Endothelial cell of umbilical vein (primary cell): ENCODE measurements at regions not wholly inside any gene's neighbourhood (a gene's known extent, or its start where the extent isn't known, plus 50 kb on each side); places are given as distances from the start of the nearest gene placed in this dataset.

Experiments used
- BruUV-seq: library from RNA; stranded (reverse); fragments of 400-500 nt; replicated peaks from 2 replicates; lab custom pipeline; 2021; lab: Mats Ljungman, UMichigan
- CTCF ChIA-PET: fragments of 300-600, 350-600 bp; sonication (Branson Sonifier 250); formaldehyde crosslinking; loops from one replicate; lab custom pipeline; 2021; ENCODE audit warnings: antibody characterized with exemption, inconsistent platforms; lab: Charles Lee
- POLR2A ChIA-PET: fragments of 300-600, 350-600 bp; sonication (Branson Sonifier 250); formaldehyde crosslinking; loops from one replicate; lab custom pipeline; 2021; ENCODE audit warnings: antibody characterized with exemption, inconsistent platforms; lab: Charles Lee
- DNase-seq: peaks from one replicate; pipeline ENCODE4 v3.0.0-alpha.2; 2011; ENCODE audit warnings: low read depth, low spot score
- FAIRE-seq: peaks from 2 replicates; lab custom pipeline; 2011; peaks lifted over from hg19 to GRCh38; lab: Jason Lieb, UNC
- H2AFZ ChIP-seq: 2 replicates; pipeline ENCODE4 v1.6.0; 2012; ENCODE audit warnings: low read depth, low read length, control low read depth, inconsistent platforms
- H3K27ac ChIP-seq: 2 replicates; pipeline ENCODE4 v1.5.1; 2011; ENCODE audit warnings: low read depth, mild to moderate bottlenecking, control low read depth, low read length, moderate library complexity; ENCODE audit not compliant: insufficient read depth
- H3K27me3 ChIP-seq, 2 experiments: 2 replicates each; pipeline versions ENCODE4 v1.6.0 to v1.6.1; 2011; ENCODE audit warnings: low read length in 2 of 2, mixed read lengths in 1 of 2; ENCODE audit not compliant: control insufficient read depth in 2 of 2, insufficient read depth in 2 of 2
- H3K36me3 ChIP-seq, 2 experiments: 2 replicates in 1 of 2; 3 replicates in 1 of 2; pipeline ENCODE4 v1.5.1; 2011; ENCODE audit warnings: low read length in 2 of 2, mild to moderate bottlenecking in 1 of 2, moderate library complexity in 1 of 2; ENCODE audit not compliant: control insufficient read depth in 2 of 2, insufficient read depth in 2 of 2; ENCODE audit errors: extremely low read depth in 1 of 2
- H3K4me1 ChIP-seq: 3 replicates; pipeline ENCODE4 v1.5.1; 2011; ENCODE audit warnings: mild to moderate bottlenecking, low read length; ENCODE audit not compliant: control insufficient read depth, insufficient read depth; ENCODE audit errors: extremely low read depth
- H3K4me2 ChIP-seq: 2 replicates; pipeline ENCODE4 v1.6.1; 2011; ENCODE audit warnings: low read length, control low read depth, mixed read lengths; ENCODE audit not compliant: insufficient read depth
- H3K4me3 ChIP-seq, 3 experiments: fragments of 200-600 bp in 1 of 3; sonication (generic), shearing (Covaris generic) in 1 of 3; replicated peaks in 1 of 3; 2 replicates each; pipeline ENCODE4 v1.5.1; 2011 to 2016; ENCODE audit warnings: control low read depth in 3 of 3, low read length in 3 of 3, mild to moderate bottlenecking in 2 of 3, inconsistent platforms in 1 of 3, low read depth in 1 of 3, moderate library complexity in 1 of 3; ENCODE audit not compliant: insufficient read depth in 1 of 3
- H3K79me2 ChIP-seq: 2 replicates; pipeline ENCODE4 v1.6.0; 2012; ENCODE audit warnings: low read length, inconsistent platforms; ENCODE audit not compliant: control insufficient read depth, insufficient read depth
- H3K9ac ChIP-seq: replicated peaks from 2 replicates; pipeline ENCODE3; 2011; ENCODE audit warnings: low read length, control low read depth; ENCODE audit not compliant: insufficient read depth; ENCODE audit errors: extremely low read depth
- H3K9me1 ChIP-seq: replicated peaks from 3 replicates; pipeline ENCODE4 v1.6.0; 2011; ENCODE audit warnings: mild to moderate bottlenecking, low read length; ENCODE audit not compliant: control insufficient read depth, insufficient read depth; ENCODE audit errors: extremely low read depth
- H3K9me3 ChIP-seq: replicated peaks from 2 replicates; pipeline ENCODE4 v1.5.1; 2012; ENCODE audit warnings: low read length, inconsistent platforms; ENCODE audit not compliant: control insufficient read depth, insufficient read depth
- H4K20me1 ChIP-seq: replicated peaks from 2 replicates; pipeline ENCODE3; 2011; ENCODE audit warnings: mild to moderate bottlenecking, low read length; ENCODE audit not compliant: control insufficient read depth, insufficient read depth; ENCODE audit errors: extremely low read depth
- EZH2 ChIP-seq: IDR thresholded peaks from 2 replicates; pipeline ENCODE4 v1.6.1; 2012; ENCODE audit warnings: borderline replicate concordance, low read depth, mild to moderate bottlenecking, moderate library complexity, low read length, inconsistent platforms; ENCODE audit not compliant: severe bottlenecking
- FOS ChIP-seq: IDR thresholded peaks from 2 replicates; pipeline ENCODE4 v1.6.1; 2011; ENCODE audit warnings: mild to moderate bottlenecking, low read length, moderate library complexity, borderline replicate concordance; ENCODE audit not compliant: insufficient read depth
- GATA2 ChIP-seq: IDR thresholded peaks from 2 replicates; pipeline ENCODE4 v1.7.0; 2011; ENCODE audit warnings: low read depth, mild to moderate bottlenecking, moderate library complexity, mixed read lengths, low read length; ENCODE audit not compliant: insufficient read length, insufficient read depth
- JUN ChIP-seq: IDR thresholded peaks from 2 replicates; pipeline ENCODE4 v1.6.1; 2011; ENCODE audit warnings: borderline replicate concordance, low read depth; ENCODE audit not compliant: insufficient read length, insufficient read depth
- MYC ChIP-seq: IDR thresholded peaks from one replicate; pipeline ENCODE4 v1.6.1; 2011; ENCODE audit warnings: mild to moderate bottlenecking, low read depth, low read length
- POLR2A ChIP-seq: IDR thresholded peaks from 2 replicates; pipeline ENCODE4 v1.6.1; 2012; ENCODE audit warnings: low read depth, mild to moderate bottlenecking, control low read depth, low read length
- POLR2AphosphoS5 ChIP-seq: IDR thresholded peaks from 2 replicates; pipeline ENCODE4 v1.6.1; 2012; ENCODE audit warnings: low read depth, mild to moderate bottlenecking, control low read depth, low read length, moderate library complexity; ENCODE audit not compliant: insufficient read depth
- dilution Hi-C: fragments of 300-500 bp; cut with MboI; formaldehyde crosslinking; loops from one replicate; pipeline ENCODE4 v1.15.0; 2019; ENCODE audit warnings: low sequenced_read_pairs; ENCODE audit not compliant: extremely low pct_ligation_motif_present
- intact Hi-C: fragments of 100-400 bp; cut with micrococcal nuclease; formaldehyde crosslinking; loops from one replicate; pipeline ENCODE4 v1.10.0; 2022
- TF ChIP-seq, protein P1 (sequence below), 2 donors: IDR thresholded peaks; 1 replicate in 1 of 2; 2 replicates in 1 of 2; pipeline ENCODE4 v1.5.1; 2011; ENCODE audit warnings: low read length in 2 of 2, mild to moderate bottlenecking in 2 of 2, moderate library complexity in 2 of 2, control low read depth in 1 of 2, inconsistent platforms in 1 of 2, low read depth in 1 of 2; ENCODE audit not compliant: insufficient read depth in 1 of 2; ENCODE audit errors: extremely low read depth in 1 of 2
- TF ChIP-seq, protein P2 (sequence below): IDR thresholded peaks from 2 replicates; pipeline ENCODE4 v1.6.1; 2011; ENCODE audit not compliant: insufficient read depth, insufficient read length

DNA sequence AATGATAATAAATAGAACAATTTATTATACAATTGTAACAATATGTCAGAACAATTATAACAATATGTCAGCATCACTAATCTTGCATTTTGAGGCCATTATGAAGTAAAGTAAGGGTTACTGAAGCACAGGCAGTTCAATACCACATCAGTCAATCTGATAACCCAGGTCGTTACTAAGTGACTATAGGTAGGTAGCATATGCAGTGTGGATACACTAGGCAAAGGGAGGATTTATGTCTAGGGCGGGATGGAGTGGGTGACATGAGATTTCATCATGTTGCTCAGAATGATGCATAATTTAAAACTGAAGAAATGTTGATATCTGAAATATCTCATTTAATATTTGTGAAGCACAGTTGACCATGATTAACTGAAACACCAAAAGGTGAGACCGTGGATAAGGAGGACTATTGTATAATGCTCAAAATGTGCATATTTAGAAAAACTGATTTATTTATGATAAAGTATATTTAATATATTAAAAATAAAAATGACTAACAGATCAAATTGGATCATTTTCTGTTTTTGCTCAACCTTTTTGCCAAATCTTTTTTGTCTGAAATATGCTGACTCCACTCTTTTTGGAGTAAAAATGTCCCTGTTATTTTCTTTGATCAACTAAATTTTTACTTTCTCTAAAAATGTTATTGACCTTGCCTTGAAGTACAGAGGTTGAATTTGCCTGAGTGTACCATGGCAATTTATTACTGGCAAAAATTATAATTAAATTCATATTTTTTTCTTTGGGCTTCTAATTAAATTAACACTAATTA, 1189.4 kb upstream of the USP15 start:
- intact Hi-C loops (no loop called here), dilution Hi-C loops (no loop called here)
- no peaks in the 10 kb centered on the region for H4K20me1 ChIP-seq
- H3K79me2 ChIP-seq = no peaks in the 10 kb centered on the region
- no peaks in the 10 kb centered on the region for H3K36me3 ChIP-seq
- ChIA-PET CTCF (no interaction called here), POLR2A (no interaction called here)
- no peaks in the 10 kb centered on the region for H3K4me1 ChIP-seq
- BruUV-seq = no TSS peak
- no peak overlapping the region for H3K27ac ChIP-seq
- H2AFZ ChIP-seq = no peak overlapping the region
- H3K4me3 ChIP-seq = no peak overlapping the region
- H3K9me1 ChIP-seq = no peaks in the 10 kb centered on the region
- H3K9ac ChIP-seq = no peak overlapping the region
- H3K27me3 ChIP-seq = no peaks in the 10 kb centered on the region
- FAIRE-seq (no peak), DNase-seq (no peak)
- peaks cover 4% of the 10 kb centered on the region for H3K9me3 ChIP-seq
- no peak overlapping the region for H3K4me2 ChIP-seq
- TF ChIP-seq POLR2A (no peak), MYC (no peak), EZH2 (no peak), GATA2 (no peak), JUN (no peak), FOS (no peak), POLR2AphosphoS5 (no peak)
- TF ChIP-seq, protein P1, sequence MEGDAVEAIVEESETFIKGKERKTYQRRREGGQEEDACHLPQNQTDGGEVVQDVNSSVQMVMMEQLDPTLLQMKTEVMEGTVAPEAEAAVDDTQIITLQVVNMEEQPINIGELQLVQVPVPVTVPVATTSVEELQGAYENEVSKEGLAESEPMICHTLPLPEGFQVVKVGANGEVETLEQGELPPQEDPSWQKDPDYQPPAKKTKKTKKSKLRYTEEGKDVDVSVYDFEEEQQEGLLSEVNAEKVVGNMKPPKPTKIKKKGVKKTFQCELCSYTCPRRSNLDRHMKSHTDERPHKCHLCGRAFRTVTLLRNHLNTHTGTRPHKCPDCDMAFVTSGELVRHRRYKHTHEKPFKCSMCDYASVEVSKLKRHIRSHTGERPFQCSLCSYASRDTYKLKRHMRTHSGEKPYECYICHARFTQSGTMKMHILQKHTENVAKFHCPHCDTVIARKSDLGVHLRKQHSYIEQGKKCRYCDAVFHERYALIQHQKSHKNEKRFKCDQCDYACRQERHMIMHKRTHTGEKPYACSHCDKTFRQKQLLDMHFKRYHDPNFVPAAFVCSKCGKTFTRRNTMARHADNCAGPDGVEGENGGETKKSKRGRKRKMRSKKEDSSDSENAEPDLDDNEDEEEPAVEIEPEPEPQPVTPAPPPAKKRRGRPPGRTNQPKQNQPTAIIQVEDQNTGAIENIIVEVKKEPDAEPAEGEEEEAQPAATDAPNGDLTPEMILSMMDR (IDR thresholded peaks at IDR 0.05; ENCODE audit: extremely low read depth in 1 of 2, insufficient read depth in 1 of 2, low read depth in 1 of 2, low read length in 2 of 2) = no peak
- TF ChIP-seq, protein P2, sequence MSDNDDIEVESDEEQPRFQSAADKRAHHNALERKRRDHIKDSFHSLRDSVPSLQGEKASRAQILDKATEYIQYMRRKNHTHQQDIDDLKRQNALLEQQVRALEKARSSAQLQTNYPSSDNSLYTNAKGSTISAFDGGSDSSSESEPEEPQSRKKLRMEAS = no peak
